AG09319 (cell line): ENCODE measurements at regions not wholly inside any gene's neighbourhood (a gene's known extent, or its start where the extent isn't known, plus 50 kb on each side); places are given as distances from the start of the nearest gene placed in this dataset.
A peak's percentile ranks its signal among the peaks of the same experiment; 100 is the strongest.

ENCODE experiments used
- DNase-seq: peaks from one replicate; pipeline ENCODE4 v3.0.0-alpha.2; 2010; ENCODE audit warnings: low read depth; ENCODE audit errors: extremely low read depth
- CTCF ChIP-seq: IDR thresholded peaks from 2 replicates; pipeline ENCODE4 v1.5.1; 2011; ENCODE audit warnings: low read depth, mild to moderate bottlenecking, inconsistent platforms, low read length, moderate library complexity

DNA sequence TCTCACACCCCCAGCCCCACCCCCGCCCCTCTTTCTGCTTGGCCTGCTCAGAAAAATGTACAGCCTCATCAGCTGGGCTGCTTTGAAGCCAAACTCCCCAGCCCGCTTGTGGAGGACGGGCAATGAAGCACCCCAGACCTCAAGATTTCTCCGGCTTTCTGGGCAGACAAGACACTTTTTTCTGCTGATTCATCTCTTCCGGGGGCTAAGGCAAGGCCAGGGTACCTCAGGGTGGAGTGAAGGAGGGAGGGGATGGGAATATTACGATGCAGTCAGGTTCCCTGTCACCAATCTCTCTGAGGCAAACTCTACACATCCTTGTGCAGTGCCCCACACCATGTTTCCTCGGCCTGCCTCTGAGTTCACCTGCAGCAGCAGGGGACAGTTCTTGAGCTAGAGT lies 66.9 kb upstream of the ATP6AP2 start:
- no peak for TF ChIP-seq CTCF
- no peak for DNase-seq

DNA sequence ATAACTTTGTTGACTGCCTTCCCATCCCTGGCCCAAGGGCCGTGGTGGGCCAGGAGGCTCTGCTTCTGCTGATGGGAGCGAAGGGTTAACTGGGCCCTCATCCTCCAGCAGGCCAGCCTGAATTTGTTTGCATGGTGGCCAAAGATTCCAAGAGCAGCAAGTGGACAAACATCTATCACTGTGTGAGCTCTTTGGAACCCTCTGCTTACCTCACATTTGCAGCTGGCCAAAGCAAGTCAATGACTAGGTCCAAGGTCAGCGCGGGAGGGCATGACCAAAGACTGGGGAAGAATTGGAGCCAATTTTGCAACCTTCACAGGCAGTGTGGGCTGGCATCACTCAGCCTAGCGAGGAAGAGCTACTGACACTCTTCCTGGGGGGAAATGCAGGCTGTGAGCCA lies 67.8 kb upstream of the ATP6AP2 start:
- TF ChIP-seq CTCF, result no peak
- no peak for DNase-seq

- DNase-seq, result no peak
- TF ChIP-seq CTCF, result no peak
Measured at GRCh38 chrX:40511258-40511657, 69.5 kb upstream of the ATP6AP2 start.

- no peak for TF ChIP-seq CTCF
- DNase-seq, result no peak
Measured at GRCh38 chrX:40508560-40508959, 72.2 kb upstream of the ATP6AP2 start.

DNA sequence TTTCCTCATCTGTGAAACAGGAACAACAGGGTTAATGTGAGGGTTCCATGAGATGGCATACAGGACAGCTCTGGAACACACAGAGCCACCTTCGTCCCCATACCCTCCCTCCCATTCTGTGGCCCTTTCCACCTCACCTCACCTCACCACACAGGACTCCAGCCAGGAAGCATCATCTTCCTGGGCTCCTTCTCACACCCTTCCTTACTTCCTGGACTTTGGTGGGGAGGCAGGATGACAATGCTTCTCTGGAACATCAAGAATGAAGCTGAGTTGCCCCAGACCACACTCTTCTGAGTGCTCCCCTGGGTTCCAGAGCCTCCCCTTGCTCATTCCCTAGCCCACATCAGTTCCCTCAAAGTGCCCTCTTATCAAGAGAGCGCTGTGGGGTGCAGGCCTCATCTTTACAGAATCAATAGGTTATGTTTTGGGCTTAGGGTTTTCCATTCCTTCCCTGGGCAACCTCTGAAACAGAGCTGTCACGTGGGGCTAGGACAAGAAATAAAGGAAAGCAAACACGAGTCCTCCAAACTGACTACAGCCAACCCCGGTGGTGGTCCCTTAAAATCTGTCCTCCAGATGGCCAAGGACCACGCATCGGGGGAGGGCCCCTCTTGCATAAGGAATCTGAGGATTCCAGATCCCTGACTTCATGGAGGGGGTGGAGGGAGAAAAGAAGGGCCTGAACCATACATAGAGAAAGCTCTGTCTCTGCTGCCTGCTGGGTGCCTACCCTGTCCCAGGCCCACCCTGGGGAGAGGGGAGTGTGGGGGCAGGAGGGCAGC lies 74.4 kb upstream of the ATP6AP2 start:
- no peak for TF ChIP-seq CTCF

GRCh38 chrX:40504801-40505605 lies 75.8 kb upstream of the ATP6AP2 start:
- DNase-seq, result peak; percentile 18
- TF ChIP-seq CTCF, result no peak

More for the DNA sequence above, 74.4 kb upstream of the ATP6AP2 start:
- no peak for DNase-seq

DNA sequence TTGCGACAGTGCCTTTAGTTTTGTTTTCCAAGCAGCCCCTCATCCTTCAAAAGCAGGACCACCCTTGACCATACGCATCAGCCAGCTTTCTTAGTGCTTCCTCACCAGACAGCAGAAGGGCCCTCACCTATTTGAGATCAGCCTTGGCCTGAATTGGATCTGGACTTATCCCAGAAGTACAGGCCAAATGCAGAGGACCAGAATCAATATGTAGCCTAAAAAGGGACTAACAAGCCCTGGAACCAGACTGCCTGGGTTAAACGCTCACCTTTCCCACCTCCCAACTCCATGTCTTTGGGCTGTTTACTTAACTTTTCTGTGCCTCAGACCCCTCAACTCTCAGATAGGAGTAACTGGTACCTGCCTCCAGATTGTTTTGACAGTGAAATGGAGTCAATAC lies 77.7 kb upstream of the ATP6AP2 start:
- no peak for DNase-seq
- TF ChIP-seq CTCF, result no peak
